ENCODE measurements at regions not wholly inside any gene's neighbourhood (a gene's known extent, or its start where the extent isn't known, plus 50 kb on each side); places are given as distances from the start of the nearest gene placed in this dataset.

GRCh38 chr16:27685807-27686206 lies 135.9 kb downstream of the KATNIP start:
- ATAC-seq, result no peak

GRCh38 chr16:27686926-27687325 lies 137.0 kb downstream of the KATNIP start:
- ATAC-seq, result no peak

- no peak for ATAC-seq
Observed at GRCh38 chr16:27687605-27688004, 137.7 kb downstream of the KATNIP start.

- peak; percentile 42 for ATAC-seq
Observed at GRCh38 chr16:27689711-27690110, 139.8 kb downstream of the KATNIP start.

- peak; percentile 60 for ATAC-seq
Observed at GRCh38 chr16:27690608-27691007, 140.7 kb downstream of the KATNIP start.

- no peak for ATAC-seq
Observed at GRCh38 chr16:27691721-27692120, 141.8 kb downstream of the KATNIP start.

GRCh38 chr16:27692576-27692975 lies 142.6 kb downstream of the KATNIP start:
- no peak for ATAC-seq

- no peak for ATAC-seq
Observed at GRCh38 chr16:27695161-27695560, 145.2 kb downstream of the KATNIP start.

GRCh38 chr16:27698266-27698665 lies 148.3 kb downstream of the KATNIP start:
- ATAC-seq, result no peak

GRCh38 chr16:27698746-27699145 lies 148.8 kb downstream of the KATNIP start:
- ATAC-seq, result no peak

GRCh38 chr16:27699540-27699939 lies 149.6 kb downstream of the KATNIP start:
- no peak for ATAC-seq

GRCh38 chr16:27700304-27700995 lies 150.5 kb downstream of the KATNIP start:
- no peak for ATAC-seq

GRCh38 chr16:27701381-27701780 lies 151.4 kb downstream of the KATNIP start:
- no peak for ATAC-seq

- no peak for ATAC-seq
Observed at GRCh38 chr16:27703121-27703520, 153.2 kb downstream of the KATNIP start.

- no peak for ATAC-seq
Observed at GRCh38 chr16:27703545-27703944, 153.6 kb downstream of the KATNIP start.

GRCh38 chr16:27704252-27704651 lies 154.3 kb downstream of the KATNIP start:
- ATAC-seq, result no peak

GRCh38 chr16:27706156-27706865 lies 156.4 kb downstream of the KATNIP start:
- no peak for ATAC-seq

GRCh38 chr16:27706866-27707685 lies 157.1 kb downstream of the KATNIP start:
- ATAC-seq, result no peak

- ATAC-seq, result no peak
Observed at GRCh38 chr16:27708651-27709050, 158.7 kb downstream of the KATNIP start.

GRCh38 chr16:27712251-27712711 lies 162.3 kb downstream of the KATNIP start:
- no peak for ATAC-seq

GRCh38 chr16:27717726-27718125 lies 167.8 kb downstream of the KATNIP start:
- no peak for ATAC-seq

GRCh38 chr16:27718201-27719105 lies 168.5 kb downstream of the KATNIP start:
- ATAC-seq, result no peak
